Neural cell (in vitro differentiated cells): ENCODE measurements at regions not wholly inside any gene's neighbourhood (a gene's known extent, or its start where the extent isn't known, plus 50 kb on each side); places are given as distances from the start of the nearest gene placed in this dataset.

Experiments
- H2AFZ ChIP-seq: fragments of 200-600, 300-800 bp; sonication (generic), shearing (Covaris generic); 2 replicates; pipeline ENCODE4 v1.6.0; 2014; ENCODE audit warnings: low read depth, mild to moderate bottlenecking, antibody characterized with exemption, low read length, moderate library complexity
- H3F3A ChIP-seq: fragments of 200-600 bp; shearing (Covaris generic); 2 replicates; pipeline ENCODE4 v1.6.1; 2016; ENCODE audit warnings: mild to moderate bottlenecking, moderate library complexity, mixed read lengths, antibody characterized with exemption, low read length; ENCODE audit not compliant: insufficient read depth, poor library complexity, severe bottlenecking
- H3K27ac ChIP-seq: fragments of 200-600, 300-800 bp; sonication (generic), shearing (Covaris generic); 2 replicates; pipeline ENCODE4 v1.5.1; 2014; ENCODE audit warnings: mild to moderate bottlenecking, low read length, moderate library complexity
- H3K27me3 ChIP-seq: fragments of 300-800, 200-600 bp; sonication (generic), shearing (Covaris generic); 2 replicates; pipeline ENCODE4 v1.6.0; 2014; ENCODE audit warnings: mild to moderate bottlenecking, low read depth, low read length, moderate library complexity; ENCODE audit not compliant: insufficient read depth
- H3K36me3 ChIP-seq: fragments of 300-800, 200-600 bp; sonication (generic), shearing (Covaris generic); 2 replicates; pipeline ENCODE4 v1.5.1; 2014; ENCODE audit warnings: mild to moderate bottlenecking, antibody characterized with exemption, low read length, moderate library complexity; ENCODE audit not compliant: insufficient read depth
- H3K4me2 ChIP-seq: fragments of 300-800, 200-600 bp; sonication (generic), shearing (Covaris generic); 2 replicates; pipeline ENCODE4 v1.6.0; 2014; ENCODE audit warnings: mild to moderate bottlenecking, low read length
- H3K4me3 ChIP-seq: fragments of 300-800, 200-600 bp; sonication (generic), shearing (Covaris generic); 2 replicates; pipeline ENCODE4 v1.5.1; 2014; ENCODE audit warnings: mild to moderate bottlenecking, low read length, moderate library complexity
- H3K79me2 ChIP-seq: fragments of 200-600 bp; shearing (Covaris generic); replicated peaks from 2 replicates; pipeline ENCODE4 v1.6.0; 2014; ENCODE audit warnings: mild to moderate bottlenecking, low read length, moderate library complexity; ENCODE audit not compliant: insufficient read depth
- H3K9ac ChIP-seq: fragments of 300-800, 200-600 bp; sonication (generic), shearing (Covaris generic); 2 replicates; pipeline ENCODE4 v1.6.1; 2016; ENCODE audit warnings: mild to moderate bottlenecking, low read length, mixed read lengths
- H3K9me2 ChIP-seq: fragments of 200-600 bp; shearing (Covaris generic); 2 replicates; pipeline ENCODE4 v1.6.1; 2016; ENCODE audit warnings: mild to moderate bottlenecking, low read length, mixed read lengths; ENCODE audit not compliant: insufficient read depth
- H3K9me3 ChIP-seq: fragments of 200-600, 300-800 bp; sonication (generic), shearing (Covaris generic); 2 replicates; pipeline ENCODE4 v1.6.1; 2016; ENCODE audit warnings: mild to moderate bottlenecking, mixed run types, low read length, moderate library complexity, mixed read lengths
- H4K20me1 ChIP-seq: fragments of 200-600 bp; shearing (Covaris generic); 2 replicates; pipeline ENCODE4 v1.6.1; 2016; ENCODE audit warnings: mild to moderate bottlenecking, mixed run types; ENCODE audit not compliant: insufficient read depth
- EP300 ChIP-seq: fragments of 450-650 bp; conservative IDR thresholded peaks from 2 replicates; pipeline ENCODE4 v1.6.1; 2014; ENCODE audit warnings: antibody characterized with exemption, mild to moderate bottlenecking, moderate library complexity; ENCODE audit not compliant: poor library complexity, severe bottlenecking
- EZH2 ChIP-seq: fragments of 200-600, 300-800 bp; shearing (Covaris generic), sonication (generic); IDR thresholded peaks from 2 replicates; pipeline ENCODE4 v1.6.1; 2014; ENCODE audit warnings: antibody characterized with exemption, low read length, borderline replicate concordance, mild to moderate bottlenecking; ENCODE audit not compliant: insufficient read depth, poor library complexity, severe bottlenecking
- MXI1 ChIP-seq: fragments of 450-650 bp; conservative IDR thresholded peaks from 2 replicates; pipeline ENCODE4 v1.6.1; 2014; ENCODE audit warnings: antibody characterized with exemption, mild to moderate bottlenecking; ENCODE audit not compliant: poor library complexity, severe bottlenecking
- POLR2AphosphoS5 ChIP-seq: IDR thresholded peaks from 2 replicates; pipeline ENCODE4 v1.6.1; 2012
- RAD21 ChIP-seq: fragments of 450-650 bp; conservative IDR thresholded peaks from 2 replicates; pipeline ENCODE4 v1.6.1; 2014; ENCODE audit warnings: antibody characterized with exemption, mild to moderate bottlenecking, moderate library complexity
- SMC3 ChIP-seq: fragments of 450-650 bp; conservative IDR thresholded peaks from 2 replicates; pipeline ENCODE4 v1.6.1; 2014; ENCODE audit warnings: antibody characterized with exemption, mild to moderate bottlenecking, moderate library complexity; ENCODE audit not compliant: poor library complexity
- TAF1 ChIP-seq: IDR thresholded peaks from 2 replicates; pipeline ENCODE4 v1.6.1; 2012; ENCODE audit warnings: low read depth
- TF ChIP-seq, protein P1 (sequence below): fragments of 450-650 bp; IDR thresholded peaks from 2 replicates; pipeline ENCODE4 v1.5.1; 2014; ENCODE audit warnings: antibody characterized with exemption, mild to moderate bottlenecking, moderate library complexity; ENCODE audit not compliant: poor library complexity, severe bottlenecking
- TF ChIP-seq, protein P2 (sequence below): IDR thresholded peaks from 2 replicates; pipeline ENCODE4 v1.6.1; 2012; ENCODE audit warnings: borderline replicate concordance

DNA sequence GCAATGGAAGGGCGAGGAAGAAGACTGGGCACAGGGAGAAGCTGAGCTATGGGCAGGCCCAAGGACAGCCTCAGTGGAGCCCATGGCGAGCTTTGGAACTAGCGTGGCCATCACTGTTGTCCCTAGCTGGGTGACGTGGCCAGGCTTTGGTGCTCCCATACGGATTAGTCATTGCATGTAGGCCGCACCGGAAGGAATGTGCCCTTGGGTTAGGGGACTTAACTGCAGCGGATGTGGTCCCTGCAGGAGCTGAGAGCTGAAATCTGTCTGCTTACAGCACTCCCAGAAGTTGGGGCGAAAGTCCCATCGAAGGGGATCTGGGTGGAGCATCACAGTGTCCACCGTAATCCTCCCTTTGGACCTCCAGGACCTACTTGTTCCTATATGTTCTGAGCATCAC, 133.7 kb downstream of the PAPOLA start:
- TF ChIP-seq RAD21, result no peak
- TF ChIP-seq, protein P1, sequence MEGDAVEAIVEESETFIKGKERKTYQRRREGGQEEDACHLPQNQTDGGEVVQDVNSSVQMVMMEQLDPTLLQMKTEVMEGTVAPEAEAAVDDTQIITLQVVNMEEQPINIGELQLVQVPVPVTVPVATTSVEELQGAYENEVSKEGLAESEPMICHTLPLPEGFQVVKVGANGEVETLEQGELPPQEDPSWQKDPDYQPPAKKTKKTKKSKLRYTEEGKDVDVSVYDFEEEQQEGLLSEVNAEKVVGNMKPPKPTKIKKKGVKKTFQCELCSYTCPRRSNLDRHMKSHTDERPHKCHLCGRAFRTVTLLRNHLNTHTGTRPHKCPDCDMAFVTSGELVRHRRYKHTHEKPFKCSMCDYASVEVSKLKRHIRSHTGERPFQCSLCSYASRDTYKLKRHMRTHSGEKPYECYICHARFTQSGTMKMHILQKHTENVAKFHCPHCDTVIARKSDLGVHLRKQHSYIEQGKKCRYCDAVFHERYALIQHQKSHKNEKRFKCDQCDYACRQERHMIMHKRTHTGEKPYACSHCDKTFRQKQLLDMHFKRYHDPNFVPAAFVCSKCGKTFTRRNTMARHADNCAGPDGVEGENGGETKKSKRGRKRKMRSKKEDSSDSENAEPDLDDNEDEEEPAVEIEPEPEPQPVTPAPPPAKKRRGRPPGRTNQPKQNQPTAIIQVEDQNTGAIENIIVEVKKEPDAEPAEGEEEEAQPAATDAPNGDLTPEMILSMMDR, result no peak

GRCh38 chr14:96637521-96637920, 135.3 kb downstream of the PAPOLA start:
- no peaks in the 10 kb centered on the region for H3K9me3 ChIP-seq
- no peak overlapping the region for H3K4me3 ChIP-seq
- no peak overlapping the region for H3K4me2 ChIP-seq
- no peak overlapping the region for H2AFZ ChIP-seq
- H3K9me2 ChIP-seq, result no peaks in the 10 kb centered on the region
- TF ChIP-seq, protein P2, sequence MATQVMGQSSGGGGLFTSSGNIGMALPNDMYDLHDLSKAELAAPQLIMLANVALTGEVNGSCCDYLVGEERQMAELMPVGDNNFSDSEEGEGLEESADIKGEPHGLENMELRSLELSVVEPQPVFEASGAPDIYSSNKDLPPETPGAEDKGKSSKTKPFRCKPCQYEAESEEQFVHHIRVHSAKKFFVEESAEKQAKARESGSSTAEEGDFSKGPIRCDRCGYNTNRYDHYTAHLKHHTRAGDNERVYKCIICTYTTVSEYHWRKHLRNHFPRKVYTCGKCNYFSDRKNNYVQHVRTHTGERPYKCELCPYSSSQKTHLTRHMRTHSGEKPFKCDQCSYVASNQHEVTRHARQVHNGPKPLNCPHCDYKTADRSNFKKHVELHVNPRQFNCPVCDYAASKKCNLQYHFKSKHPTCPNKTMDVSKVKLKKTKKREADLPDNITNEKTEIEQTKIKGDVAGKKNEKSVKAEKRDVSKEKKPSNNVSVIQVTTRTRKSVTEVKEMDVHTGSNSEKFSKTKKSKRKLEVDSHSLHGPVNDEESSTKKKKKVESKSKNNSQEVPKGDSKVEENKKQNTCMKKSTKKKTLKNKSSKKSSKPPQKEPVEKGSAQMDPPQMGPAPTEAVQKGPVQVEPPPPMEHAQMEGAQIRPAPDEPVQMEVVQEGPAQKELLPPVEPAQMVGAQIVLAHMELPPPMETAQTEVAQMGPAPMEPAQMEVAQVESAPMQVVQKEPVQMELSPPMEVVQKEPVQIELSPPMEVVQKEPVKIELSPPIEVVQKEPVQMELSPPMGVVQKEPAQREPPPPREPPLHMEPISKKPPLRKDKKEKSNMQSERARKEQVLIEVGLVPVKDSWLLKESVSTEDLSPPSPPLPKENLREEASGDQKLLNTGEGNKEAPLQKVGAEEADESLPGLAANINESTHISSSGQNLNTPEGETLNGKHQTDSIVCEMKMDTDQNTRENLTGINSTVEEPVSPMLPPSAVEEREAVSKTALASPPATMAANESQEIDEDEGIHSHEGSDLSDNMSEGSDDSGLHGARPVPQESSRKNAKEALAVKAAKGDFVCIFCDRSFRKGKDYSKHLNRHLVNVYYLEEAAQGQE, result no peak
- TF ChIP-seq, protein P1, result no peak
- TF ChIP-seq EZH2 (no peak), RAD21 (no peak), POLR2AphosphoS5 (no peak), TAF1 (no peak), SMC3 (no peak), EP300 (no peak), MXI1 (no peak)
- H3K36me3 ChIP-seq, result no peaks in the 10 kb centered on the region
- H3K79me2 ChIP-seq, result no peaks in the 10 kb centered on the region
- no peaks in the 10 kb centered on the region for H3K27me3 ChIP-seq
- H3K9ac ChIP-seq, result no peak overlapping the region
- no peaks in the 10 kb centered on the region for H4K20me1 ChIP-seq
- no peak overlapping the region for H3K27ac ChIP-seq
- no peaks in the 10 kb centered on the region for H3F3A ChIP-seq

More for the DNA sequence above, 133.7 kb downstream of the PAPOLA start:
- Histone ChIP-seq H4K20me1 (no peaks in the 10 kb centered on the region), H3K36me3 (no peaks in the 10 kb centered on the region), H3K4me3 (no peak overlapping the region), H3K9me3 (no peaks in the 10 kb centered on the region), H3K9ac (no peak overlapping the region), H3K27ac (no peak overlapping the region), H3K79me2 (no peaks in the 10 kb centered on the region), H3K9me2 (no peaks in the 10 kb centered on the region), H3K27me3 (no peaks in the 10 kb centered on the region), H3F3A (no peaks in the 10 kb centered on the region), H2AFZ (no peak overlapping the region), H3K4me2 (no peak overlapping the region)
